RWPE1 (cell line): ENCODE measurements at regions not wholly inside any gene's neighbourhood (a gene's known extent, or its start where the extent isn't known, plus 50 kb on each side); places are given as distances from the start of the nearest gene placed in this dataset.

Experiments used
- CTCF ChIA-PET: fragments of 350-600 bp; sonication (Branson Sonifier 250); formaldehyde crosslinking; extraction: SDS; loops from one replicate; lab custom pipeline; 2021; lab: Yijun Ruan, JAX
- POLR2A ChIA-PET: fragments of 400-600 bp; formaldehyde crosslinking; extraction: SDS; loops from one replicate; lab custom pipeline; 2020; ENCODE audit warnings: antibody characterized with exemption; ENCODE audit not compliant: low non-redundant PET; lab: Yijun Ruan, JAX
- DNase-seq: peaks from one replicate; pipeline ENCODE4 v3.0.0; 2012; ENCODE audit warnings: low spot score
- H3K27ac ChIP-seq: fragments of 450-650 bp; 2 replicates; pipeline ENCODE4 v1.5.1; 2017
- CTCF ChIP-seq: fragments of 450-650 bp; conservative IDR thresholded peaks from 2 replicates; pipeline ENCODE4 v1.5.1; 2017; ENCODE audit warnings: low read depth, mild to moderate bottlenecking

- CTCF ChIA-PET: interaction anchor here (0.6 to 0.7 kb wide), 2 partner anchors 13 to 150 kb away, joined by 3 to 4 read pairs; no protein-coding TSS in a partner anchor
- POLR2A ChIA-PET: no interaction called here
- no peak for DNase-seq
- no peak overlapping the region for H3K27ac ChIP-seq
- TF ChIP-seq CTCF: no peak; the same call in 1 of the 2 replicates
Measured at GRCh38 chr15:62241135-62241770, 76.2 kb upstream of the C2CD4B start.

GRCh38 chr15:62242999-62243398 is 77.9 kb upstream of the C2CD4B start:
- ChIA-PET CTCF (interaction anchor here (3.4 kb wide), 1 partner anchor 11 kb away, joined by 13 read pairs; no protein-coding TSS in a partner anchor), POLR2A (no interaction called here)
- no peak overlapping the region for H3K27ac ChIP-seq
- DNase-seq: no peak
- no peak for TF ChIP-seq CTCF

GRCh38 chr15:62244762-62245161 is 79.7 kb upstream of the C2CD4B start:
- POLR2A ChIA-PET: no interaction called here
- no peak overlapping the region for H3K27ac ChIP-seq
- CTCF ChIA-PET: interaction anchor here (1.0 to 3.4 kb wide), 2 partner anchors 9 to 11 kb away, joined by 4 to 13 read pairs; no protein-coding TSS in a partner anchor
- no peak for DNase-seq
- no peak for TF ChIP-seq CTCF

- TF ChIP-seq CTCF: no peak
- ChIA-PET CTCF (interaction anchor here (0.6 to 1.0 kb wide), 4 partner anchors 9 to 256 kb away, joined by 3 to 4 read pairs (median 3); no protein-coding TSS in a partner anchor), POLR2A (interaction anchor here (0.5 kb wide), 1 partner anchor 35 kb away, joined by 12 read pairs; no protein-coding TSS in a partner anchor)
- no peak overlapping the region for H3K27ac ChIP-seq
- peak; percentile 45 for DNase-seq
Measured at GRCh38 chr15:62248277-62248984, 83.3 kb upstream of the C2CD4B start.

- no peak for TF ChIP-seq CTCF
- H3K27ac ChIP-seq: no peak overlapping the region
- CTCF ChIA-PET: no interaction called here
- POLR2A ChIA-PET: no interaction called here
- no peak for DNase-seq
Measured at GRCh38 chr15:62249501-62249900, 84.4 kb upstream of the C2CD4B start.

- no peak overlapping the region for H3K27ac ChIP-seq
- no peak for TF ChIP-seq CTCF
- DNase-seq: no peak
- ChIA-PET CTCF (no interaction called here), POLR2A (no interaction called here)
Measured at GRCh38 chr15:62250186-62250585, 85.1 kb upstream of the C2CD4B start.
